ENCODE measurements at regions not wholly inside any gene's neighbourhood (a gene's known extent, or its start where the extent isn't known, plus 50 kb on each side); places are given as distances from the start of the nearest gene placed in this dataset.
A peak's percentile ranks its signal among the peaks of the same experiment; 100 is the strongest.

- no peak for DNase-seq
Measured at GRCh38 chr1:219520241-219520640, 92.7 kb downstream of the ZC3H11B start.

GRCh38 chr1:219518907-219519248, 94.0 kb downstream of the ZC3H11B start:
- no peak for DNase-seq

- peak; percentile 32 for DNase-seq
Measured at GRCh38 chr1:219518168-219518906, 94.6 kb downstream of the ZC3H11B start.

- DNase-seq = no peak
Measured at GRCh38 chr1:219517031-219517430, 95.9 kb downstream of the ZC3H11B start.

GRCh38 chr1:219514728-219515127, 98.2 kb downstream of the ZC3H11B start:
- no peak for DNase-seq

GRCh38 chr1:219507437-219507836, 105.5 kb downstream of the ZC3H11B start:
- DNase-seq = peak; percentile 23

GRCh38 chr1:219506936-219507335, 106.0 kb downstream of the ZC3H11B start:
- no peak for DNase-seq

GRCh38 chr1:219506473-219506899, 106.4 kb downstream of the ZC3H11B start:
- no peak for DNase-seq

- DNase-seq = no peak
Measured at GRCh38 chr1:219505886-219506285, 107.0 kb downstream of the ZC3H11B start.

GRCh38 chr1:219503604-219504003, 109.3 kb downstream of the ZC3H11B start:
- DNase-seq = no peak

GRCh38 chr1:219500327-219500897, 112.5 kb downstream of the ZC3H11B start:
- DNase-seq = no peak

GRCh38 chr1:219498666-219499065, 114.2 kb downstream of the ZC3H11B start:
- DNase-seq = no peak

- no peak for DNase-seq
Measured at GRCh38 chr1:219495737-219496408, 117.0 kb downstream of the ZC3H11B start.

GRCh38 chr1:219492717-219493116, 120.2 kb downstream of the ZC3H11B start:
- DNase-seq = no peak

- no peak for DNase-seq
Measured at GRCh38 chr1:219490566-219490965, 122.3 kb downstream of the ZC3H11B start.

- no peak for DNase-seq
Measured at GRCh38 chr1:219489636-219490035, 123.3 kb downstream of the ZC3H11B start.

GRCh38 chr1:219488275-219488674, 124.6 kb downstream of the ZC3H11B start:
- DNase-seq = no peak

- no peak for DNase-seq
Measured at GRCh38 chr1:219483530-219483929, 129.4 kb downstream of the ZC3H11B start.

- DNase-seq = no peak
Measured at GRCh38 chr1:219480011-219480410, 132.9 kb downstream of the ZC3H11B start.

- no peak for DNase-seq
Measured at GRCh38 chr1:219478811-219479210, 134.1 kb downstream of the ZC3H11B start.

- no peak for DNase-seq
Measured at GRCh38 chr1:219477861-219478260, 135.0 kb downstream of the ZC3H11B start.

GRCh38 chr1:219476716-219477115, 136.2 kb downstream of the ZC3H11B start:
- DNase-seq = no peak

GRCh38 chr1:219476116-219476515, 136.8 kb downstream of the ZC3H11B start:
- DNase-seq = no peak

GRCh38 chr1:219472596-219472995, 140.3 kb downstream of the ZC3H11B start:
- no peak for DNase-seq

Data from activated CD4-positive, alpha-beta T cell treated with anti-CD3 and anti-CD28 coated beads, Interleukin-10, Interleukin-2, amounts not matched to agents 100 ng/mL and 50 ng/mL, durations not matched to agents 16 hours and 8 hours (primary cell).